Upper lobe of right lung (tissue), 1 donor: ENCODE measurements at regions not wholly inside any gene's neighbourhood (a gene's known extent, or its start where the extent isn't known, plus 50 kb on each side); places are given as distances from the start of the nearest gene placed in this dataset.

Experiments
- ATAC-seq: fragments of 200-7000 bp; cut with Tn5 transposase; one replicate; pipeline ENCODE4 v1.9.1; 2020; ENCODE audit warnings: mild to moderate bottlenecking, moderate library complexity
- DNase-seq: peaks from one replicate; pipeline ENCODE4 v3.0.0-alpha.2; 2020
- H3K27ac ChIP-seq: fragments of 200-600 bp; one replicate; pipeline ENCODE4 v1.8.0; 2022
- H3K27me3 ChIP-seq: fragments of 200-600 bp; one replicate; pipeline ENCODE4 v1.8.0; 2022; ENCODE audit warnings: mild to moderate bottlenecking
- H3K36me3 ChIP-seq: fragments of 200-600 bp; one replicate; pipeline ENCODE4 v1.8.0; 2022
- H3K4me1 ChIP-seq: fragments of 200-600 bp; one replicate; pipeline ENCODE4 v1.8.0; 2022
- H3K4me3 ChIP-seq: fragments of 200-600 bp; one replicate; pipeline ENCODE4 v1.8.0; 2022; ENCODE audit warnings: mild to moderate bottlenecking
- H3K9me3 ChIP-seq: fragments of 200-600 bp; one replicate; pipeline ENCODE4 v1.8.0; 2022
- intact Hi-C: fragments of 100-400 bp; cut with DNase I; formaldehyde crosslinking; loops from one replicate; pipeline ENCODE4 v1.11.0; 2022
- TF ChIP-seq, protein P1 (sequence below): fragments of 200-600 bp; IDR thresholded peaks from one replicate; pipeline ENCODE4 v1.8.0; 2022; ENCODE audit warnings: antibody characterized with exemption
- donor health status: DM: no; HTN: yes; CAD: no; lungs with severe emphysema.

DNA sequence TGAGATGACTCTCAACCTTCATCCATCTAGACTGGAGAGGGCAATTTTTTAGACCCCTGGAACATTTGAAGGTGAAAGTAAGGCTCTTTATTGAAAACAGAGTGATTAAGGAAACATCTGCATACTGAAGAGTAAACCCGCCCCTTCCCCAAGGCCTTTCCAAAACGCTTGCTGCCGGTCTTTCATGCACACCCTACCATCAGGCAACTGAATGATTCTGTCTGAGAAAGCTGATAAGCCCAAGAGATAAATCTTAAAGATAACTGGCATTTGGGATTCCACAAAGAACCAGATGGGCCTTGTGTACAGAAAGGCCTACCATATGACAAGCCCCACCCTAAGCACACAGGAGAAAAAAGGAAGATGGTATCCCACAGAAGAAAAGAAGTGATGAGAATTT, 54.4 kb upstream of the PIK3R1 start:
- Histone ChIP-seq H3K36me3 (no peaks in the 10 kb centered on the region), H3K27ac (no peak overlapping the region), H3K9me3 (no peaks in the 10 kb centered on the region), H3K4me3 (no peak overlapping the region), H3K4me1 (no peaks in the 10 kb centered on the region), H3K27me3 (no peaks in the 10 kb centered on the region)
- ATAC-seq (no peak), DNase-seq (no peak)
- TF ChIP-seq, protein P1, sequence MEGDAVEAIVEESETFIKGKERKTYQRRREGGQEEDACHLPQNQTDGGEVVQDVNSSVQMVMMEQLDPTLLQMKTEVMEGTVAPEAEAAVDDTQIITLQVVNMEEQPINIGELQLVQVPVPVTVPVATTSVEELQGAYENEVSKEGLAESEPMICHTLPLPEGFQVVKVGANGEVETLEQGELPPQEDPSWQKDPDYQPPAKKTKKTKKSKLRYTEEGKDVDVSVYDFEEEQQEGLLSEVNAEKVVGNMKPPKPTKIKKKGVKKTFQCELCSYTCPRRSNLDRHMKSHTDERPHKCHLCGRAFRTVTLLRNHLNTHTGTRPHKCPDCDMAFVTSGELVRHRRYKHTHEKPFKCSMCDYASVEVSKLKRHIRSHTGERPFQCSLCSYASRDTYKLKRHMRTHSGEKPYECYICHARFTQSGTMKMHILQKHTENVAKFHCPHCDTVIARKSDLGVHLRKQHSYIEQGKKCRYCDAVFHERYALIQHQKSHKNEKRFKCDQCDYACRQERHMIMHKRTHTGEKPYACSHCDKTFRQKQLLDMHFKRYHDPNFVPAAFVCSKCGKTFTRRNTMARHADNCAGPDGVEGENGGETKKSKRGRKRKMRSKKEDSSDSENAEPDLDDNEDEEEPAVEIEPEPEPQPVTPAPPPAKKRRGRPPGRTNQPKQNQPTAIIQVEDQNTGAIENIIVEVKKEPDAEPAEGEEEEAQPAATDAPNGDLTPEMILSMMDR = no peak
- intact Hi-C loops = no loop called here

DNA sequence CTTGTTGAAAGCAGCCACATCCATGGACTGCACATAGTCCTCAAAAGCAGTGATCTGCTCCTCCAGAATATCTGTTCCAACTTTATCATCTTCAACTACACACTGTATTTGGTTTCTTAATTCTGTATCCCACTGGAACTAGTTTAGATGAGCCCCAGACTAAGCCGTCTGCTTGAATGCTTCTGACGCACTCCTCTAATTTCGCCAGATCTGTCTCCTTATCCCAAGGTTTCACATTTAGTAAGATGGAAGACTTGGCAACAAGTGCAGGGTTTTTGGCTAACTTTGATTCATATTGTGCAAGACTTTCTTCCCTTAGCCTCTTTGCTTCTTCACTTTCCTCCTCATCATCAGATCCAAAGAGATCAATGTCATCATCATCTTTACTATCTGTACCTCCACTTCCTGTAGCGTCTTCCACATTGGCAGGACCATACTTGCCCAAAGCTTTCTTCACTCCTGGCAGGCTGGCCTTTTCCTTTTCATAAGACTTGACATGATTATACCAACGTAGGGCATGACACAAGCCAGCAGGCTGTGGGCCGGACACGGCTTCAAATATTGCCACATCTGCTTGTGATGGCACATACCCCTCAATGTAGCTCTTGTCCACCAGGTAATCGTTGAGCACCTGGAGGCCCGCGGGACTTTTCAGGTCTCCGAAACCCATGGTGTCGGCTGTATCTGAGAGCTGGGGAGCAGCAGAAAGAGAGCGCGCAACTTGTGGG, 56.2 kb upstream of the PIK3R1 start:
- ATAC-seq (no peak), DNase-seq (no peak)
- intact Hi-C loops = no loop called here
- Histone ChIP-seq H3K36me3 (no peaks in the 10 kb centered on the region), H3K27me3 (no peaks in the 10 kb centered on the region), H3K4me3 (no peak overlapping the region), H3K9me3 (no peaks in the 10 kb centered on the region), H3K4me1 (no peaks in the 10 kb centered on the region), H3K27ac (no peak overlapping the region)
- TF ChIP-seq, protein P1 = no peak

DNA sequence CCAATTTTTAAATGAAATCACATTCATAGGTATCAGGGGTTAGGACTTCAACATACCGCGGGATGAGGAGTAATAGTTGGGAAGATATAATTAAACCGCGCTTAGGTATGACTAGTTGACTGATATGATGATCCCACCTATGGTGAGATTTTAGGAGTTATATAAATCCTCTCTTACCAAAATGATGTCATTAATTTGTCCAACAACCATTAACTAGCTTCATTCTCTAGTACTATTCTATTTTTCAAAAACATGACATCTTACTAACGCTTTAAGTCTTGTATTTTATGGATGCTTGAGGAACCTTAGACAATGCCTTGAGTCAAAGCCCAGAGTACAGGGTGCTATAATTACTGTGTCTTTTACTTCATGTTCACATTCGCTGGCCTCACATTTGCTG, 59.6 kb upstream of the PIK3R1 start:
- no peak for DNase-seq
- no peak overlapping the region for H3K27ac ChIP-seq
- no peaks in the 10 kb centered on the region for H3K4me1 ChIP-seq
- H3K36me3 ChIP-seq = no peaks in the 10 kb centered on the region
- intact Hi-C loops = no loop called here
- H3K27me3 ChIP-seq = no peaks in the 10 kb centered on the region
- ATAC-seq = no peak
- TF ChIP-seq, protein P1 = no peak
- no peaks in the 10 kb centered on the region for H3K9me3 ChIP-seq
- no peak overlapping the region for H3K4me3 ChIP-seq

DNA sequence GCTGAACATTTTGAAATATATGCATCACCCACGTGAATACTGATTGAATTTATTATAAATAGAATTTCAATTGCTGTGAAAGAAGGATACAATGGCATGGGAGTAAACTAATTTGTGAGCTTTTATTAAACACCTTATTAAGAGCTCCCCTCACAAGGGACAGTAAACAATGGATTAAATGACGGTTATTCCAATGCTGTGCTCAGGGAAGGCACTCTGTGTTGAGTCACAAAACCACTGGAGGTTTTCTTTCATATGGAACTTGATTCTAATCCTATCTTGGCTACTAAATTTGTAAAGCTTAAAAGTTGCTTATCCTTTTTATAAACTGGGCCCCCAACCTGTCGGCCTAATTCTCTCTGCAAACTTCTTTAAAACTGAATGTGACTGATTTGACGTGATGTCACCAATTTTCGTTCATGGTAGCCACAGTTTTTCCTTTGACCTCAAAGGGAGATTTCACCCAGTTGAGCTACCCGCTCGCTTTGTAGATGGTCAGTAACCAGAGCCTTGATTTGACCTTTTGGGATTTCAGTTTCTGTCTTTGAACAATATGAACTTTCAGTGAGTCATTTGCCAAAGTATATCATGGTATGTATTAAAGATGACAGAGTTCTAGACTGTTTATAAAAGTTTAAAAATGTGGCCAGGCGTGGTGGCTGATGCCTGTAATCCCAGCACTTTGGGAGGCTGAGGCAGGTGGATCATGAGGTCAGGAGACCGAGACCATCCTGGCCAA, 61.3 kb upstream of the PIK3R1 start:
- TF ChIP-seq, protein P1 = no peak
- intact Hi-C loops = no loop called here

DNA sequence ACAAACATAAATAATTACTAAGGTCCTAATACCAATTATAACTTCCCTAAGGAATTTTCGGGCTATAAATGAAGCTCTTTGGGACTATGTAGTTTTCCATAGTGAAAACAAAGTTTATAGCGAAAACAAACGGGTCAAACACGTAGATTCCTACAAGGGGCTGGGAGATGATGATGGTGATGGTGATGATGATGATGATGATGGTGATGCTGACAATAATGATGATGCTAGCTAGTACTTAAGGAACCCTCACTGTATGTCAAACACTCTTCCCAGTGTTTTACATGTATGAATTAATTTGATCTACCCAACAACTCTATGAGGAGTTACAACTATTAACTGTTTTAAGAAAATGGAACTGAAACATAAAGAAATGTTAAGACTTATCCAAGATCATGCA, 63.7 kb upstream of the PIK3R1 start:
- no peaks in the 10 kb centered on the region for H3K27me3 ChIP-seq
- TF ChIP-seq, protein P1 = no peak
- DNase-seq = no peak
- no peaks in the 10 kb centered on the region for H3K4me1 ChIP-seq
- no peak overlapping the region for H3K27ac ChIP-seq
- no peak overlapping the region for H3K4me3 ChIP-seq
- H3K36me3 ChIP-seq = no peaks in the 10 kb centered on the region
- ATAC-seq = no peak
- intact Hi-C loops = no loop called here
- no peaks in the 10 kb centered on the region for H3K9me3 ChIP-seq

More for the DNA sequence above, 61.3 kb upstream of the PIK3R1 start:
- Histone ChIP-seq H3K27me3 (no peaks in the 10 kb centered on the region), H3K4me3 (no peak overlapping the region), H3K9me3 (no peaks in the 10 kb centered on the region), H3K36me3 (no peaks in the 10 kb centered on the region), H3K4me1 (no peaks in the 10 kb centered on the region), H3K27ac (no peak overlapping the region)
- no peak for ATAC-seq
- no peak for DNase-seq
